Amygdala (tissue), 56 donors: ENCODE measurements at regions not wholly inside any gene's neighbourhood (a gene's known extent, or its start where the extent isn't known, plus 50 kb on each side); places are given as distances from the start of the nearest gene placed in this dataset.

ENCODE experiments used
- DNase-seq, 56 donors: peaks; one replicate each; lab custom pipeline; 2025; lab: John Stamatoyannopoulos, UW

- DNase-seq: no peak
Measured at GRCh38 chr11:134785059-134785458, 373.0 kb upstream of the B3GAT1 start.

- DNase-seq: no peak
Measured at GRCh38 chr11:134784568-134784967, 372.5 kb upstream of the B3GAT1 start.

GRCh38 chr11:134784046-134784445, 372.0 kb upstream of the B3GAT1 start:
- DNase-seq: no peak

- DNase-seq: no peak
Measured at GRCh38 chr11:134783234-134783633, 371.2 kb upstream of the B3GAT1 start.

GRCh38 chr11:134781380-134781866, 369.4 kb upstream of the B3GAT1 start:
- DNase-seq: no peak

GRCh38 chr11:134780486-134781147, 368.6 kb upstream of the B3GAT1 start:
- no peak for DNase-seq

- no peak for DNase-seq
Measured at GRCh38 chr11:134779179-134779578, 367.1 kb upstream of the B3GAT1 start.

- no peak for DNase-seq
Measured at GRCh38 chr11:134768463-134768862, 356.4 kb upstream of the B3GAT1 start.

- DNase-seq: no peak
Measured at GRCh38 chr11:134765565-134765964, 353.5 kb upstream of the B3GAT1 start.

- DNase-seq: no peak
Measured at GRCh38 chr11:134764966-134765365, 352.9 kb upstream of the B3GAT1 start.

- no peak for DNase-seq
Measured at GRCh38 chr11:134764367-134764766, 352.3 kb upstream of the B3GAT1 start.

GRCh38 chr11:134763030-134763388, 351.0 kb upstream of the B3GAT1 start:
- no peak for DNase-seq

- DNase-seq: peak in 1 of 56 donors; percentile 21
Measured at GRCh38 chr11:134762248-134763029, 350.4 kb upstream of the B3GAT1 start.

GRCh38 chr11:134761926-134762247, 349.8 kb upstream of the B3GAT1 start:
- no peak for DNase-seq

- DNase-seq: no peak
Measured at GRCh38 chr11:134761386-134761785, 349.3 kb upstream of the B3GAT1 start.

- no peak for DNase-seq
Measured at GRCh38 chr11:134760957-134761356, 348.9 kb upstream of the B3GAT1 start.

- no peak for DNase-seq
Measured at GRCh38 chr11:134760299-134760698, 348.3 kb upstream of the B3GAT1 start.

- no peak for DNase-seq
Measured at GRCh38 chr11:134759855-134760254, 347.8 kb upstream of the B3GAT1 start.

GRCh38 chr11:134759274-134759673, 347.2 kb upstream of the B3GAT1 start:
- no peak for DNase-seq

- no peak for DNase-seq
Measured at GRCh38 chr11:134758342-134758931, 346.4 kb upstream of the B3GAT1 start.

- DNase-seq: no peak
Measured at GRCh38 chr11:134757633-134758032, 345.6 kb upstream of the B3GAT1 start.
